Stimulated activated CD4-positive, alpha-beta T cell treated with anti-CD3 and anti-CD28 coated beads, Interleukin-4, amount 100 ng/mL, for 48 hours (primary cell): ENCODE measurements at regions not wholly inside any gene's neighbourhood (a gene's known extent, or its start where the extent isn't known, plus 50 kb on each side); places are given as distances from the start of the nearest gene placed in this dataset.

Source experiments
- DNase-seq, 2 donors: peaks; one replicate each; pipeline ENCODE4 v3.0.0-alpha.2; 2020; ENCODE audit warnings: low read depth in 2 of 2

GRCh38 chr7:382043-382400 lies 92.1 kb downstream of the FOXL3 start:
- no peak for DNase-seq

GRCh38 chr7:386385-386784 lies 96.4 kb downstream of the FOXL3 start:
- DNase-seq, result no peak

- no peak for DNase-seq
These were observed 97.4 kb downstream of the FOXL3 start for GRCh38 chr7:387132-388022.

GRCh38 chr7:388023-388960 lies 98.3 kb downstream of the FOXL3 start:
- no peak for DNase-seq

GRCh38 chr7:388961-389701 lies 99.2 kb downstream of the FOXL3 start:
- no peak for DNase-seq

- DNase-seq, result no peak
These were observed 100.1 kb downstream of the FOXL3 start for GRCh38 chr7:389911-390601.

GRCh38 chr7:390761-391410 lies 100.9 kb downstream of the FOXL3 start:
- DNase-seq, result no peak

- no peak for DNase-seq
These were observed 101.5 kb downstream of the FOXL3 start for GRCh38 chr7:391411-391951.

- no peak for DNase-seq
These were observed 102.1 kb downstream of the FOXL3 start for GRCh38 chr7:391961-392524.

- no peak for DNase-seq
These were observed 102.9 kb downstream of the FOXL3 start for GRCh38 chr7:392822-393221.

GRCh38 chr7:395643-396042 lies 105.7 kb downstream of the FOXL3 start:
- DNase-seq, result no peak

GRCh38 chr7:398888-399287 lies 108.9 kb downstream of the FOXL3 start:
- no peak for DNase-seq

GRCh38 chr7:400901-401485 lies 111.0 kb downstream of the FOXL3 start:
- DNase-seq, result no peak

GRCh38 chr7:401495-401894 lies 111.5 kb downstream of the FOXL3 start:
- no peak for DNase-seq

- no peak for DNase-seq
These were observed 114.7 kb downstream of the PDGFA start for GRCh38 chr7:404812-405488.

- DNase-seq, result no peak
These were observed 114.0 kb downstream of the PDGFA start for GRCh38 chr7:405489-406211.

- no peak for DNase-seq
These were observed 111.7 kb downstream of the PDGFA start for GRCh38 chr7:407721-408539.
